Adrenal gland (tissue), 5 donors: ENCODE measurements at regions not wholly inside any gene's neighbourhood (a gene's known extent, or its start where the extent isn't known, plus 50 kb on each side); places are given as distances from the start of the nearest gene placed in this dataset.

ENCODE experiments used
- POLR2A ChIP-seq, 2 donors: fragments of 450-650 bp; IDR thresholded peaks; one replicate each; pipeline ENCODE4 v1.6.1; 2017; ENCODE audit warnings: antibody characterized with exemption in 2 of 2, mild to moderate bottlenecking in 2 of 2, moderate library complexity in 1 of 2
- TF ChIP-seq, protein P1 (sequence below), 6 experiments: fragments of 450-650 bp in 4 of 6; fragments of 200-600 bp in 2 of 6; sonication (generic) in 1 of 6; IDR thresholded peaks; 1 replicate in 5 of 6; 2 replicates in 1 of 6; pipeline versions ENCODE4 v1.5.1 to v1.8.0; 2016 to 2021; ENCODE audit warnings: antibody characterized with exemption in 6 of 6, mild to moderate bottlenecking in 2 of 6, moderate library complexity in 1 of 6
- donor health status: DM: no; HTN: no; CAD: no.

DNA sequence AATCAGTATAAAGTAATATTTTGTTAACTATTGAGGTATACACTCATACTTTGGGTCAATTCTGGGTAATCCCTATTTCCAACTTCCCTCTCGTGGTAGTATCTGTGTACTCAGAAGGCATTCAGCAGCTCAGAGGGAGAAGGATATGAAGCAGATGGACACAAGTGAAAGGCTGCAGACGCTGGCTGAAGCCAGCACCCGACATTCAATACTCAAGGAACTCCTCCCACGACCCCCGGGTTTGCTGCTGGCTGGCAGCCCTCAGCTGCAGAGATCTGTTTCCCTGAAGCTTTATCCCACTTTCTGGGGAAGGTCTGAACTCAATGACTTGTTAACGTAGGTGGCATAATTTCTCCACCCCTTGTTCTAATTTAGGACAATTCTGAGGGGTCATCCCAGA is 847.3 kb upstream of the SOX11 start:
- TF ChIP-seq, protein P1, sequence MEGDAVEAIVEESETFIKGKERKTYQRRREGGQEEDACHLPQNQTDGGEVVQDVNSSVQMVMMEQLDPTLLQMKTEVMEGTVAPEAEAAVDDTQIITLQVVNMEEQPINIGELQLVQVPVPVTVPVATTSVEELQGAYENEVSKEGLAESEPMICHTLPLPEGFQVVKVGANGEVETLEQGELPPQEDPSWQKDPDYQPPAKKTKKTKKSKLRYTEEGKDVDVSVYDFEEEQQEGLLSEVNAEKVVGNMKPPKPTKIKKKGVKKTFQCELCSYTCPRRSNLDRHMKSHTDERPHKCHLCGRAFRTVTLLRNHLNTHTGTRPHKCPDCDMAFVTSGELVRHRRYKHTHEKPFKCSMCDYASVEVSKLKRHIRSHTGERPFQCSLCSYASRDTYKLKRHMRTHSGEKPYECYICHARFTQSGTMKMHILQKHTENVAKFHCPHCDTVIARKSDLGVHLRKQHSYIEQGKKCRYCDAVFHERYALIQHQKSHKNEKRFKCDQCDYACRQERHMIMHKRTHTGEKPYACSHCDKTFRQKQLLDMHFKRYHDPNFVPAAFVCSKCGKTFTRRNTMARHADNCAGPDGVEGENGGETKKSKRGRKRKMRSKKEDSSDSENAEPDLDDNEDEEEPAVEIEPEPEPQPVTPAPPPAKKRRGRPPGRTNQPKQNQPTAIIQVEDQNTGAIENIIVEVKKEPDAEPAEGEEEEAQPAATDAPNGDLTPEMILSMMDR (IDR thresholded peaks at IDR 0.05): no peak
- TF ChIP-seq POLR2A (IDR thresholded peaks at IDR 0.05): no peak
